HAP-1 (cell line): ENCODE measurements at regions not wholly inside any gene's neighbourhood (a gene's known extent, or its start where the extent isn't known, plus 50 kb on each side); places are given as distances from the start of the nearest gene placed in this dataset.

Experiments used
- DNase-seq, 2 experiments: peaks; one replicate each; pipeline ENCODE4 v3.0.0-alpha.2; 2016 to 2020; ENCODE audit warnings: low spot score in 2 of 2
- H3K27me3 ChIP-seq: fragments of 250-450 bp; sonication (Bioruptor Pico); 2 replicates; pipeline ENCODE4 v1.5.1; 2020; ENCODE audit warnings: low read depth, mild to moderate bottlenecking, moderate library complexity
- H3K36me3 ChIP-seq: fragments of 250-450 bp; sonication (Bioruptor Pico); replicated peaks from 2 replicates; pipeline ENCODE4 v1.5.1; 2020; ENCODE audit warnings: mild to moderate bottlenecking
- H3K4me1 ChIP-seq: fragments of 250-450 bp; sonication (Bioruptor Pico); 2 replicates; pipeline ENCODE4 v1.5.1; 2020; ENCODE audit warnings: mild to moderate bottlenecking
- H3K4me3 ChIP-seq: fragments of 250-450 bp; sonication (Bioruptor Pico); 2 replicates; pipeline ENCODE4 v1.5.1; 2020; ENCODE audit warnings: mild to moderate bottlenecking, moderate library complexity
- H3K9me3 ChIP-seq: fragments of 250-450 bp; sonication (Bioruptor Pico); 2 replicates; pipeline ENCODE4 v1.5.1; 2020; ENCODE audit warnings: mild to moderate bottlenecking, moderate library complexity
- in situ Hi-C: fragments of 300-500 bp; cut with MboI; formaldehyde crosslinking; loops from 3 replicates; pipeline ENCODE4 v1.14.3; 2020; ENCODE audit warnings: low sequenced_read_pairs, inconsistent platforms, mixed read lengths

DNA sequence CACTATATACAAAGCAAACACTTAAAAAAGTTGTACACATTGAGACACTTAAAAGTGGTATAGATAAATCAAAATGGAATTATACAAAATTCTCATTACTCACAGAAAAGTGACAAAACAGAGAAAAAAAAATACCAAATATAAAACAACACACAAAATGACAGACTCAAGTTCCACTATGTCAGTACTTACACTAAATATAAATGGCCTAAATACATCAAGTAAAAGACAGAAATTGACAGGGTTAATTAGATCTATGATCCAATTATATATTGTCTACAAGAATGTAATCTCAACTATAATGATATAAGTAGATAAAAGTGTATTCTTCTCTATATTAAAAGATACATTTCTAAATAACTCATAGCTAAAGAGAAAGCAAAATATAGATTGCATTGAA, 401.6 kb upstream of the PFKP start:
- Histone ChIP-seq H3K4me3 (no peak overlapping the region), H3K9me3 (peaks cover 2% of the 10 kb centered on the region; the same call in 1 of the 2 replicates), H3K4me1 (no peaks in the 10 kb centered on the region), H3K27me3 (no peaks in the 10 kb centered on the region), H3K36me3 (no peaks in the 10 kb centered on the region)
- in situ Hi-C loops, result no loop called here
- DNase-seq, result no peak

GRCh38 chr10:2660276-2660675, 407.1 kb upstream of the PFKP start:
- Histone ChIP-seq H3K4me3 (no peak overlapping the region), H3K27me3 (no peaks in the 10 kb centered on the region), H3K36me3 (no peaks in the 10 kb centered on the region), H3K4me1 (no peaks in the 10 kb centered on the region), H3K9me3 (peaks cover 2% of the 10 kb centered on the region; the same call in 1 of the 2 replicates)
- in situ Hi-C loops, result no loop called here
- no peak for DNase-seq

- H3K9me3 ChIP-seq, result peaks cover 2% of the 10 kb centered on the region; the same call in 1 of the 2 replicates
- H3K4me3 ChIP-seq, result no peak overlapping the region
- no peaks in the 10 kb centered on the region for H3K27me3 ChIP-seq
- no peaks in the 10 kb centered on the region for H3K36me3 ChIP-seq
- H3K4me1 ChIP-seq, result no peaks in the 10 kb centered on the region
- in situ Hi-C loops, result no loop called here
- DNase-seq, result no peak
Observed at GRCh38 chr10:2659660-2660209, 407.6 kb upstream of the PFKP start.

DNA sequence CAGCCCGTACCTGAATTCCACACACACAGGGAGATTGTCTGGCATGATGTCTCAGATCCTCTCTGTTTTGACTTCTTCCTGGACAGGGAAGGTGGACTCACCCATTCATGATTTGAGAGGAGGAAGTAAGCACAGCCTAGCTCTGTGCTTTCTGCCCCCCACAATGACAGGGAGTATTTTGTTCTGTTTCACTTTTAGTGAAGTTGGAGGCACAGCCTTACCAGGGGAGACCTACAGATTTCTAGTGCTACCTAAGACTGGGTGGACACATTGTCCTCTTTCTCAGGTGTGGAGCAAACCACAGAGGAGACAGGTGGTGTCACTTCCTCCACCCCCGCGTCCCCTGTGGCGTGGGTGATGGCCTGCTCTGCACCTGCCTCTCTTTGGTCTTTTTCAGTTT, 408.6 kb upstream of the PFKP start:
- Histone ChIP-seq H3K4me3 (no peak overlapping the region), H3K9me3 (peaks cover 2% of the 10 kb centered on the region; the same call in 1 of the 2 replicates), H3K36me3 (no peaks in the 10 kb centered on the region), H3K4me1 (no peaks in the 10 kb centered on the region), H3K27me3 (no peaks in the 10 kb centered on the region)
- in situ Hi-C loops, result no loop called here
- no peak for DNase-seq

GRCh38 chr10:2650328-2650727, 417.0 kb upstream of the PFKP start:
- no peaks in the 10 kb centered on the region for H3K27me3 ChIP-seq
- no peaks in the 10 kb centered on the region for H3K9me3 ChIP-seq
- no peak for DNase-seq
- H3K4me3 ChIP-seq, result no peak overlapping the region
- no peaks in the 10 kb centered on the region for H3K36me3 ChIP-seq
- in situ Hi-C loops, result no loop called here
- H3K4me1 ChIP-seq, result no peaks in the 10 kb centered on the region

DNA sequence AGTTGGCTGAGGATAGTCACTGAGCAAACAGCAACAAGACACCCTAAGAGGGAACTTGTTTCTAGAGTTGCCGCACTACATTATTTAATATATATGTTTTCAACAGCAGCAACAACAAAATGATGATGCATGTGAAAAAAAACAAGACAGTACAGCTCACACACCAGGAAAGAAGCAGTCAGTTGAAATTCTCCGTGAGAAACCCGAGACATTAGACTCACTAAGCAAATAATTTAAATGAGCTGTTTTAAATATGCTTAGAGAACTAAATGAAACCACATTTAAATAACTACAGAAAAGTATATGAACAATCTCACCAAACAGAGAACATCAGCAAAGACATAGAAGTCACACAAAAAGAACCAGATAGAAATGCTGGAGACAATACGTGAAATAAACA, 426.3 kb upstream of the PFKP start:
- in situ Hi-C loops, result no loop called here
- DNase-seq, result no peak
- Histone ChIP-seq H3K9me3 (peaks cover 2% of the 10 kb centered on the region; the same call in 1 of the 2 replicates), H3K4me1 (no peaks in the 10 kb centered on the region), H3K36me3 (no peaks in the 10 kb centered on the region), H3K4me3 (no peak overlapping the region), H3K27me3 (no peaks in the 10 kb centered on the region)

- in situ Hi-C loops, result no loop called here
Observed at GRCh38 chr10:2633630-2634029, 433.7 kb upstream of the PFKP start.

DNA sequence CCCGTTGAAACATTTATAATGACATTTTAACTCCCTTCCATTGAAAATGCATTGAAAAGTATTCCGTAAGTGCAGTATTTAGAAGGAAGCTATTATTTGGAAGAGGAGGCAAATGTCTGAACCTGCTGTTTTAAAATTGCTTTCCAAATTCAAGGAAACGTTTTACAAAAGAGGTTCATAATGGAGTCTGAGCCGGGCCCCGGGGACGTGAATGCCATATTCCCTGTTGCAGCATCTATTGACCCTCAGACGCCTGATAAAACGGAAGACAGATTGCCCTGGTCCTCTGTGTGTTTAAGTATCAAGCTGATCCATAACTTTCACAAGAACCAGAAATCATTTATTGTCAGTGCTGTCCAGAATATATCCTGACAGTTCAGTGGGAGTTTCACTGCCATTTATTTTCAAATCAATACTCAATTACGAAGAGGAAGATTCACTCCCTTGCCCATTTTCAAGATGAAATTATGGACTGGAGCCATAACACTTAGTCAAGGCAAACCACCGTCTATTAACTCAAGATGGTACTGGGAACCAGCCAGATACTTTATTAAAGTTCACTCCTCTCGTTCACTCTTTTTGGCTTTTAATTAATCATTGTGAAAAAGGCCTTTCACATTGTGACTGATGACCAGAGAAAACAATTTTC, 435.7 kb upstream of the PFKP start:
- DNase-seq, result no peak
- in situ Hi-C loops, result no loop called here
- Histone ChIP-seq H3K4me1 (no peaks in the 10 kb centered on the region), H3K9me3 (no peaks in the 10 kb centered on the region), H3K27me3 (no peaks in the 10 kb centered on the region), H3K4me3 (no peak overlapping the region), H3K36me3 (no peaks in the 10 kb centered on the region)

More at GRCh38 chr10:2633630-2634029, 433.7 kb upstream of the PFKP start:
- H3K27me3 ChIP-seq, result no peaks in the 10 kb centered on the region
- no peaks in the 10 kb centered on the region for H3K9me3 ChIP-seq
- H3K4me3 ChIP-seq, result no peak overlapping the region
- no peaks in the 10 kb centered on the region for H3K4me1 ChIP-seq
- no peak for DNase-seq
- H3K36me3 ChIP-seq, result no peaks in the 10 kb centered on the region

DNA sequence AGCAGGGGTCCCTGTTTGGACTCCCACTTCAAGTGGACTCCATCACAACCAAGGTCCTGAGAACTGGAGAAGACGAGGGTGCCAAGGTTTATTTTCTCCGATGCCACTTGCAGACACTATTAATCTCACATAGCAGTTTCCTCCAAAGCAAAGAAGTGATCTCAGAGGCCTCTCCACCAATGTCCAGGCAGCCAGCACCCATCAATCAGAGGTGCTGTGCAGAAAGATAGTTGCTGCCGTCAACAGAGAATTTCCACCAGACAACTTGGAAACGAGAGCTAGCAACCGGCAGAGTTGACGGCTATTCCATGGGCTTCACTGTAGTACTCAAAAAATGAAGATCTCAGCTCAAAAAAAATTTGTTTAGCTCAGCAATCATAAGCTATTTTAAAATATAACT, 438.6 kb upstream of the PFKP start:
- no peaks in the 10 kb centered on the region for H3K27me3 ChIP-seq
- no peak for DNase-seq
- H3K36me3 ChIP-seq, result no peaks in the 10 kb centered on the region
- no peak overlapping the region for H3K4me3 ChIP-seq
- in situ Hi-C loops, result no loop called here
- H3K4me1 ChIP-seq, result no peaks in the 10 kb centered on the region
- no peaks in the 10 kb centered on the region for H3K9me3 ChIP-seq

DNA sequence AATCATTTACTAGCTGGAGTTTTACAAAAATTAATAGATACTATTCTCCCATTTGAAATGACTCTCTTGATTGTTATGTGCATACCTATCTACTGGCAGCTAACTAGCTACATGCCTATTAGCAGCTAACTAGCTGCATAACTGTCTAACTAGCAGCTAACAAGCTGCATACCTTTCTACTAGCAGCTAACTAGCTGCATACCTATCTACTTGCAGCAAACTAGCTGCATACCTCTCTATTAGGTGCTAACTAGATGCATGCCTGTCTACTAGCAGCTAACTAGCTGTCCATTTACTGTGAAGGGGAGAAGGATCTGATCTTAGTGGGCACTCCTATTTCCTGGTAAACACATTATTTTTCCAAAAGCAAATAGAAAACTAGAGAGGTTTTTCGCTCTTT, 439.4 kb upstream of the PFKP start:
- H3K27me3 ChIP-seq, result no peaks in the 10 kb centered on the region
- H3K4me3 ChIP-seq, result no peak overlapping the region
- in situ Hi-C loops, result no loop called here
- no peaks in the 10 kb centered on the region for H3K9me3 ChIP-seq
- no peak for DNase-seq
- H3K36me3 ChIP-seq, result no peaks in the 10 kb centered on the region
- no peaks in the 10 kb centered on the region for H3K4me1 ChIP-seq

DNA sequence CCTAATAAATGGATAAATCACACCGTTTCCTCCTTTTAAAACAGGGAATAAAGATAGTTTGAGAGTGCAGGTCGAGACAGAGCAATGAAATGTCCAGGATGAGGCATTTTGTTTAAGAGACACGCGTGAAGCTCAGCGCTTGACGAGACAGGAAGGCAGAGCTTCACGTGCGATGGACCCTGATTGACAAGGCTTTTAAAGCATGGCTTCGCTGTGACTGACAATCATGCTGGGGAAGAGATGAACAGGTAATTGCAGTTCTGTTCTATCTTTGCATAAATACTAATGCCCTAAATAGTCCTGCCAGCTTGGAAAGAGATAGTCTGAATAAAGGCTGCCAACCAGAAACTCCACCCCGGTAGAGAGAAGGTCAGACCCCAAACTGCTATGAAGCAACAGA, 442.3 kb upstream of the PFKP start:
- in situ Hi-C loops, result no loop called here
- H3K4me1 ChIP-seq, result no peaks in the 10 kb centered on the region
- H3K27me3 ChIP-seq, result no peaks in the 10 kb centered on the region
- no peak for DNase-seq
- H3K4me3 ChIP-seq, result no peak overlapping the region
- no peaks in the 10 kb centered on the region for H3K36me3 ChIP-seq
- no peaks in the 10 kb centered on the region for H3K9me3 ChIP-seq

DNA sequence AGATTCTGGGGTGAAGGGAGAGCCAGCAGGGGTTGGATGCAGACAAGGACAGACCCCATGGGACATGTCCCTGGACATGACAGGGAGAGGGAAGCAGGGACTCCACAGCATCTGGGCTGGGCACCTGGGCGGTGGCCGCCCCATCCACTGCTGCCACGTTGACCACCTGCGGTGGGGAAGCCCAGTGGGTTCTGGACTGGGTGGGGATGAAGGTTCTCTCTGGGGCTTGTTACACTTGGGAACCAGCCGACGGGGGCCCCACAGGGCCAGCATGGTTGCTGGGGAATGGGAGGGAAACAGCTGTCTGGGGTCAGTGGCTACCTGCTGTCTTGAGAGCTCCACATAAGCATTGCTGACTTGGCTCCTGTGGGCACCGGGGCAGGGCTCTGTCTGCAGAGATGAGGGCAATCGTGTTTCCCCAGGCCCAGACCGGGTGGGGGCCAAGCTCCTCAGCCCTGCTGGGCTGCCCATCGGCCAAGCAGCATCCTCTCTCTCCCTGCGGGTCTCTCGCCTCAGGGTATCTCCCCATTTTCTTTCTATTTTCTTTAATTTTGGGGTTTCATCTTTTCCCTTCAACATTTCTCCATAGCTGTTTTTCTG, 443.6 kb upstream of the PFKP start:
- DNase-seq, result no peak
- Histone ChIP-seq H3K4me1 (no peaks in the 10 kb centered on the region), H3K9me3 (no peaks in the 10 kb centered on the region), H3K4me3 (no peak overlapping the region), H3K36me3 (no peaks in the 10 kb centered on the region), H3K27me3 (no peaks in the 10 kb centered on the region)
- in situ Hi-C loops, result no loop called here

GRCh38 chr10:2620827-2621521, 446.4 kb upstream of the PFKP start:
- no peak for DNase-seq

GRCh38 chr10:2619916-2620315, 447.4 kb upstream of the PFKP start:
- Histone ChIP-seq H3K4me3 (no peak overlapping the region), H3K9me3 (no peaks in the 10 kb centered on the region), H3K36me3 (no peaks in the 10 kb centered on the region), H3K27me3 (no peaks in the 10 kb centered on the region), H3K4me1 (no peaks in the 10 kb centered on the region)
- no peak for DNase-seq
- in situ Hi-C loops, result no loop called here

More at GRCh38 chr10:2620827-2621521, 446.4 kb upstream of the PFKP start:
- H3K36me3 ChIP-seq, result no peaks in the 10 kb centered on the region
- H3K4me3 ChIP-seq, result no peak overlapping the region
- no peaks in the 10 kb centered on the region for H3K4me1 ChIP-seq
- no peaks in the 10 kb centered on the region for H3K27me3 ChIP-seq
- no peaks in the 10 kb centered on the region for H3K9me3 ChIP-seq
- in situ Hi-C loops, result no loop called here
